ENCODE measurements at regions not wholly inside any gene's neighbourhood (a gene's known extent, or its start where the extent isn't known, plus 50 kb on each side); places are given as distances from the start of the nearest gene placed in this dataset.
A peak's percentile ranks its signal among the peaks of the same experiment; 100 is the strongest.
"Not testable (repeated sequence)": the region's sequence is repeated elsewhere in the genome, so short reads cannot be mapped to it uniquely, and the experiment has no call there.

GRCh38 chr21:35204850-35205541 lies 155.9 kb upstream of the RUNX1 start:
- peak; percentile 19 for DNase-seq

GRCh38 chr21:35204125-35204524 lies 155.0 kb upstream of the RUNX1 start:
- no peak for DNase-seq

- DNase-seq, result no peak
Observed at GRCh38 chr21:35203093-35203977, 154.2 kb upstream of the RUNX1 start.

GRCh38 chr21:35202431-35202830 lies 153.3 kb upstream of the RUNX1 start:
- no peak for DNase-seq

- no peak for DNase-seq
Observed at GRCh38 chr21:35201799-35202198, 152.7 kb upstream of the RUNX1 start.

- no peak for DNase-seq
Observed at GRCh38 chr21:35201288-35201687, 152.2 kb upstream of the RUNX1 start.

- no peak for DNase-seq
Observed at GRCh38 chr21:35199733-35200015, 150.6 kb upstream of the RUNX1 start.

GRCh38 chr21:35198982-35199732 lies 150.1 kb upstream of the RUNX1 start:
- no peak for DNase-seq

GRCh38 chr21:35198565-35198964 lies 149.5 kb upstream of the RUNX1 start:
- no peak for DNase-seq

GRCh38 chr21:35197992-35198431 lies 148.9 kb upstream of the RUNX1 start:
- no peak for DNase-seq

GRCh38 chr21:35197191-35197590 lies 148.1 kb upstream of the RUNX1 start:
- DNase-seq, result no peak

- DNase-seq, result no peak
Observed at GRCh38 chr21:35196128-35196527, 147.0 kb upstream of the RUNX1 start.

- no peak for DNase-seq
Observed at GRCh38 chr21:35195232-35195631, 146.1 kb upstream of the RUNX1 start.

- DNase-seq, result no peak
Observed at GRCh38 chr21:35191754-35192153, 142.7 kb upstream of the RUNX1 start.

GRCh38 chr21:35191128-35191527 lies 142.0 kb upstream of the RUNX1 start:
- DNase-seq, result no peak

GRCh38 chr21:35190201-35190701 lies 141.1 kb upstream of the RUNX1 start:
- no peak for DNase-seq

GRCh38 chr21:35189077-35189863 lies 140.2 kb upstream of the RUNX1 start:
- no peak for DNase-seq

GRCh38 chr21:35183389-35183788 lies 134.3 kb upstream of the RUNX1 start:
- DNase-seq, result not testable (repeated sequence)

- no peak for DNase-seq
Observed at GRCh38 chr21:35179990-35180540, 131.0 kb upstream of the RUNX1 start.

- no peak for DNase-seq
Observed at GRCh38 chr21:35178827-35179226, 129.7 kb upstream of the RUNX1 start.

GRCh38 chr21:35178098-35178497 lies 129.0 kb upstream of the RUNX1 start:
- no peak for DNase-seq

- DNase-seq, result no peak
Observed at GRCh38 chr21:35172231-35172630, 123.1 kb upstream of the RUNX1 start.

Measured in stimulated activated CD4-positive, alpha-beta T cell treated with anti-CD3 and anti-CD28 coated beads, Interleukin-12 subunit alpha, Interleukin-12 subunit beta, amount 100 ng/mL, for 4 hours (primary cell).